ENCODE measurements at regions not wholly inside any gene's neighbourhood (a gene's known extent, or its start where the extent isn't known, plus 50 kb on each side); places are given as distances from the start of the nearest gene placed in this dataset.

DNA sequence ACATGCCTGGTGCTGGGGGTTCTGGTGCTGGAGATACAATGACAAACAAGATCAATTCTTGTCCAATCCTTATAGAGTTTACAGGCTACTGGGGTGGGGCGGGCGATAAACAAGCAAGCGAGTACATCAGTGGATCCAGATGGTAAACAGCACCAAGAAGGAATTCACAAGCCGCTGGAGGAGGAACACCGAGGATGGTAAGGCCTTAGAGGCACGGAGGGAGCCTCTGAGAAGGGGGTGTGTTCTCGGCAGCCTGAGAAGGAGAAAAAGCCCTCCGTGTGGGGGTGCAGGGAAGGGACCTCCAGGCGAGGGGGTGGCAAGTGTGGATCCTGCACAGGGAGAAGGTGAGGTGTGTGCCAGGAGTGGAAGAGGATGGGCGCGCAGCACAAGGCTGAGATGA lies 276.5 kb upstream of the FOXQ1 start:
- H3K4me3 ChIP-seq (ENCODE audit: low read depth in 1 of 2, low read length in 2 of 2): no peak overlapping the region
- H3K4me1 ChIP-seq (ENCODE audit: insufficient read depth, low read length): no peaks in the 10 kb centered on the region
- DNase-seq: no peak
- H3K27me3 ChIP-seq (ENCODE audit: insufficient read depth, low read length, poor library complexity): peaks cover 6% of the 10 kb centered on the region
- H3K36me3 ChIP-seq (ENCODE audit: insufficient read depth, low read length): no peaks in the 10 kb centered on the region
- H3K27ac ChIP-seq (ENCODE audit: low read length): no peak overlapping the region
- no peak overlapping the region for H2AFZ ChIP-seq (ENCODE audit: low read depth, low read length)
- H4K20me1 ChIP-seq (ENCODE audit: insufficient read depth, low read length): no peaks in the 10 kb centered on the region
- no peaks in the 10 kb centered on the region for H3K9me3 ChIP-seq (ENCODE audit: insufficient read depth, low read length, severe bottlenecking)
- no peaks in the 10 kb centered on the region for H3K79me2 ChIP-seq (ENCODE audit: insufficient read depth, low read length)
- TF ChIP-seq EZH2 (IDR thresholded peaks at IDR 0.05; ENCODE audit: borderline replicate concordance, low read depth, low read length, severe bottlenecking) (no peak), CTCF (IDR thresholded peaks at IDR 0.05; ENCODE audit: borderline replicate concordance, extremely low read depth, low read length, poor library complexity, severe bottlenecking) (no peak)
- no peak for ATAC-seq (ENCODE audit: insufficient read depth, low read depth)
- H3K4me2 ChIP-seq (ENCODE audit: insufficient read depth, low read length): no peak overlapping the region
- no peak overlapping the region for H3K9ac ChIP-seq (ENCODE audit: low read depth, low read length)

DNA sequence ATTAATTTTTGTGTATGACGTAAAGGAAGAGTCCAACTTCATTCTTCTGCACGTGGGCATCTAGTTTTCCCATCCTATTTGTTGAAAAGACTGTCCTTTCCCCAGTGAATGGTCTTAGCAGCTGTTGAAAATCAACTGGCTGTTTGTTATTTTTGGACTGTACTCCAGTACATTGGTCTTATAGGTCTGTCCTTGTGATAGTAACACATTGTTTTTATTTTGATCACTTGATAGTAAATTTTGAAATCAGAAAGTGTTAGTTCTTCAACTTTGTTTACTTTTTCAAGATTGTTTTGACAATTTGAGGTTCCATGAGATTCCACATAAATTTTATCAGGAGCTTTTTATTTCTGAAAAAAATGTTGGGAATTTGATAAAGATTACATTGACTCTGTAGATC lies 280.2 kb upstream of the FOXQ1 start:
- no peaks in the 10 kb centered on the region for H3K79me2 ChIP-seq (ENCODE audit: insufficient read depth, low read length)
- ATAC-seq (ENCODE audit: insufficient read depth, low read depth): no peak
- no peaks in the 10 kb centered on the region for H3K9me3 ChIP-seq (ENCODE audit: insufficient read depth, low read length, severe bottlenecking)
- no peak overlapping the region for H2AFZ ChIP-seq (ENCODE audit: low read depth, low read length)
- H3K4me1 ChIP-seq (ENCODE audit: insufficient read depth, low read length): no peaks in the 10 kb centered on the region
- TF ChIP-seq CTCF (IDR thresholded peaks at IDR 0.05; ENCODE audit: borderline replicate concordance, extremely low read depth, low read length, poor library complexity, severe bottlenecking): no peak
- TF ChIP-seq EZH2 (IDR thresholded peaks at IDR 0.05; ENCODE audit: borderline replicate concordance, low read depth, low read length, severe bottlenecking): no peak
- no peaks in the 10 kb centered on the region for H4K20me1 ChIP-seq (ENCODE audit: insufficient read depth, low read length)
- DNase-seq: no peak
- H3K27ac ChIP-seq (ENCODE audit: low read length): no peak overlapping the region
- no peaks in the 10 kb centered on the region for H3K36me3 ChIP-seq (ENCODE audit: insufficient read depth, low read length)
- peaks cover 4% of the 10 kb centered on the region for H3K27me3 ChIP-seq (ENCODE audit: insufficient read depth, low read length, poor library complexity)
- no peak overlapping the region for H3K4me3 ChIP-seq (ENCODE audit: low read depth in 1 of 2, low read length in 2 of 2)
- H3K4me2 ChIP-seq (ENCODE audit: insufficient read depth, low read length): no peak overlapping the region
- no peak overlapping the region for H3K9ac ChIP-seq (ENCODE audit: low read depth, low read length)

- no peak for DNase-seq
These were observed 282.8 kb upstream of the FOXQ1 start for GRCh38 chr6:1029141-1029540.

More at GRCh38 chr6:1029141-1029540, 282.8 kb upstream of the FOXQ1 start:
- no peak overlapping the region for H3K27ac ChIP-seq (ENCODE audit: low read length)
- no peaks in the 10 kb centered on the region for H3K4me1 ChIP-seq (ENCODE audit: insufficient read depth, low read length)
- H3K9ac ChIP-seq (ENCODE audit: low read depth, low read length): no peak overlapping the region
- H3K9me3 ChIP-seq (ENCODE audit: insufficient read depth, low read length, severe bottlenecking): no peaks in the 10 kb centered on the region
- H4K20me1 ChIP-seq (ENCODE audit: insufficient read depth, low read length): no peaks in the 10 kb centered on the region
- no peak overlapping the region for H3K4me2 ChIP-seq (ENCODE audit: insufficient read depth, low read length)
- ATAC-seq (ENCODE audit: insufficient read depth, low read depth): no peak
- no peak for TF ChIP-seq EZH2 (IDR thresholded peaks at IDR 0.05; ENCODE audit: borderline replicate concordance, low read depth, low read length, severe bottlenecking)
- TF ChIP-seq CTCF (IDR thresholded peaks at IDR 0.05; ENCODE audit: borderline replicate concordance, extremely low read depth, low read length, poor library complexity, severe bottlenecking): no peak
- H3K4me3 ChIP-seq (ENCODE audit: low read depth in 1 of 2, low read length in 2 of 2): no peak overlapping the region
- H2AFZ ChIP-seq (ENCODE audit: low read depth, low read length): no peak overlapping the region
- H3K27me3 ChIP-seq (ENCODE audit: insufficient read depth, low read length, poor library complexity): peaks cover 3% of the 10 kb centered on the region
- H3K79me2 ChIP-seq (ENCODE audit: insufficient read depth, low read length): no peaks in the 10 kb centered on the region
- H3K36me3 ChIP-seq (ENCODE audit: insufficient read depth, low read length): no peaks in the 10 kb centered on the region

Data from DND-41 (cell line).